ENCODE measurements at regions not wholly inside any gene's neighbourhood (a gene's known extent, or its start where the extent isn't known, plus 50 kb on each side); places are given as distances from the start of the nearest gene placed in this dataset.
A peak's percentile ranks its signal among the peaks of the same experiment; 100 is the strongest.

GRCh38 chr11:130625578-130626306, 177.3 kb downstream of the ADAMTS15 start:
- DNase-seq (ENCODE audit: low read depth), result no peak
- TF ChIP-seq CTCF (conservative IDR thresholded peaks at IDR 0.05; ENCODE audit: low read depth, low read length), result no peak
- no peak overlapping the region for H3K4me3 ChIP-seq (ENCODE audit: low read length)

- DNase-seq (ENCODE audit: low read depth), result no peak
- TF ChIP-seq CTCF (conservative IDR thresholded peaks at IDR 0.05; ENCODE audit: low read depth, low read length), result no peak
- no peak overlapping the region for H3K4me3 ChIP-seq (ENCODE audit: low read length)
Observed at GRCh38 chr11:130629039-130629438, 180.6 kb downstream of the ADAMTS15 start.

DNA sequence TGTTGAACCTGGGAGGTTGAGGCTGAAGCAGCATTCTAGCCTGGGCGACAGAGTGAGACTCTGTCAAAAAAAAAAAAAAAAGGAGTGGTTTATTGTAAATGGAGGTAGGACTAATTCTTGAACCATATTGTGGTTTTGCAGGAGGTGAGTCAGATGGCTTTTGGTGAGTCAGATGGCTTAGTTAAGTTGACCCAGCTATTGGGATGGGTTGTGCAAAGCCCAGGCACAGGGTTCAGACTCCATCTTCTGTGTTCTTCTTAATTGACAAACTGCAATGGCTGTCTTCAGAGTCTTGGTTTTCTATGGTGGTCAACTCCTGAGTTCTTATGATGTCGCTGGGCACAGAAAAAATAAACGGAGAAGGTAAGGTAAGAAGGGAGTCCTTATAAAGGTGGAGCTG, 182.7 kb downstream of the ADAMTS15 start:
- no peak for TF ChIP-seq CTCF (conservative IDR thresholded peaks at IDR 0.05; ENCODE audit: low read depth, low read length)
- DNase-seq (ENCODE audit: low read depth), result peak; percentile 72
- no peak overlapping the region for H3K4me3 ChIP-seq (ENCODE audit: low read length)

- TF ChIP-seq CTCF (conservative IDR thresholded peaks at IDR 0.05; ENCODE audit: low read depth, low read length), result no peak
- no peak for DNase-seq (ENCODE audit: low read depth)
- H3K4me3 ChIP-seq (ENCODE audit: low read length), result no peak overlapping the region
Observed at GRCh38 chr11:130633466-130633865, 185.0 kb downstream of the ADAMTS15 start.

DNA sequence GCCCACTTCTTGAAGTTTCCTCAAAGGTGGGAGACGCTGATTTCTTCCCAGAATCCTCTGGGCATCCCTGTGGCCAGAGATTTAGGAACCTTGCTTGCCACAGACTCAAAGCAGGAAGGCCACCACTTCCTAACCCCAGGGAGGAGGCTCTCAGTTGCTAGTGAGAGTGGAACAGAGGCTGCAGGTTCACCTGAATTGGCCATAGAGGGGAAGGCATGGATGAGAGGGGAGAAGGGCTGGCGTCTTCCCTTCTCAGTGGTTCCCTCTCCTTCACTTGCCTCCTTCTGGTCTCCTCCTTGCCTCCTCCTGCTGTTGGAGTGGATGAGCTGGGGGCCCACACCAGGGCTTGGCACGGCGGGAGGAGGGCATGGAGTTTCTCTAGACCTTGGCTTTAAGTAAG, 185.7 kb downstream of the ADAMTS15 start:
- no peak for TF ChIP-seq CTCF (conservative IDR thresholded peaks at IDR 0.05; ENCODE audit: low read depth, low read length)
- no peak overlapping the region for H3K4me3 ChIP-seq (ENCODE audit: low read length)
- DNase-seq (ENCODE audit: low read depth), result no peak

- no peak overlapping the region for H3K4me3 ChIP-seq (ENCODE audit: low read length)
- TF ChIP-seq CTCF (conservative IDR thresholded peaks at IDR 0.05; ENCODE audit: low read depth, low read length), result no peak
- DNase-seq (ENCODE audit: low read depth), result no peak
Observed at GRCh38 chr11:130634961-130635473, 186.6 kb downstream of the ADAMTS15 start.
